T-cell (primary cell): ENCODE measurements at regions not wholly inside any gene's neighbourhood (a gene's known extent, or its start where the extent isn't known, plus 50 kb on each side); places are given as distances from the start of the nearest gene placed in this dataset.

Experiments
- ATAC-seq, 4 experiments: fragments of 200-7000 bp in 3 of 4; fragments of 150-1000 bp in 1 of 4; cut with Tn5 transposase; replicated peaks in 1 of 4; 1 replicate in 3 of 4; 2 replicates in 1 of 4; pipeline ENCODE4 v1.10.0; 2021; ENCODE audit warnings: moderate library complexity in 3 of 4, mild to moderate bottlenecking in 2 of 4, moderate number of reproducible peaks in 1 of 4
- CTCF ChIA-PET, 2 donors: fragments of 300-600 bp; sonication (Branson Sonifier 250); formaldehyde crosslinking; loops; one replicate each; lab custom pipeline; 2022; ENCODE audit warnings: antibody characterized with exemption in 2 of 2; lab: Charles Lee
- POLR2A ChIA-PET, 2 donors: fragments of 300-600 bp; sonication (Branson Sonifier 250); formaldehyde crosslinking; loops; one replicate each; lab custom pipeline; 2022; ENCODE audit warnings: antibody characterized with exemption in 2 of 2; lab: Charles Lee
- DNase-seq, 35 experiments: peaks; one replicate each; pipeline versions ENCODE4 v3.0.0 to v3.0.0-alpha.2; 2013 to 2023
- H3K27ac ChIP-seq: one replicate; pipeline ENCODE4 v1.5.1; 2013; ENCODE audit warnings: low read length
- H3K27me3 ChIP-seq, 2 experiments: replicated peaks in 1 of 2; 1 replicate in 1 of 2; 2 replicates in 1 of 2; pipeline versions ENCODE4 v1.6.1 to v1.7.0; 2013; ENCODE audit warnings: low read length in 1 of 2, mixed read lengths in 1 of 2; ENCODE audit not compliant: control insufficient read depth in 2 of 2, insufficient read depth in 2 of 2; ENCODE audit errors: extremely low read depth in 1 of 2
- H3K36me3 ChIP-seq, 2 donors: 1 replicate in 1 of 2; 2 replicates in 1 of 2; pipeline versions ENCODE4 v1.6.1 to v1.7.0; 2013; ENCODE audit warnings: low read length in 1 of 2; ENCODE audit not compliant: control insufficient read depth in 2 of 2, insufficient read depth in 1 of 2; ENCODE audit errors: extremely low read depth in 1 of 2
- H3K4me1 ChIP-seq, 2 experiments: 1 replicate in 1 of 2; 2 replicates in 1 of 2; pipeline versions ENCODE4 v1.6.1 to v1.7.0; 2013; ENCODE audit warnings: low read length in 2 of 2, mixed read lengths in 1 of 2; ENCODE audit not compliant: insufficient read depth in 2 of 2, control insufficient read depth in 1 of 2; ENCODE audit errors: extremely low read depth in 1 of 2
- H3K4me3 ChIP-seq, 2 donors: 1 replicate in 1 of 2; 2 replicates in 1 of 2; pipeline versions ENCODE4 v1.5.1 to v1.7.0; 2013; ENCODE audit warnings: mild to moderate bottlenecking in 2 of 2, low read length in 1 of 2, moderate library complexity in 1 of 2; ENCODE audit not compliant: control insufficient read depth in 1 of 2; ENCODE audit errors: extremely low read depth in 1 of 2
- H3K9me3 ChIP-seq: 2 replicates; pipeline ENCODE4 v1.7.0; 2013
- H3K27ac Mint-ChIP-seq, 2 donors: one replicate each; pipeline ENCODE4 v1.8.0; 2020 to 2021; ENCODE audit warnings: mild to moderate bottlenecking in 2 of 2, mixed read lengths in 2 of 2
- H3K27me3 Mint-ChIP-seq, 2 donors: one replicate each; pipeline ENCODE4 v1.8.0; 2021 to 2022; ENCODE audit warnings: mixed read lengths in 2 of 2
- H3K36me3 Mint-ChIP-seq: one replicate; pipeline ENCODE4 v1.8.0; 2021; ENCODE audit warnings: mixed read lengths
- H3K4me1 Mint-ChIP-seq, 3 donors: one replicate each; pipeline ENCODE4 v1.8.0; 2020 to 2022; ENCODE audit warnings: mixed read lengths in 3 of 3, mild to moderate bottlenecking in 1 of 3
- H3K4me3 Mint-ChIP-seq, 3 donors: one replicate each; pipeline ENCODE4 v1.8.0; 2020 to 2022; ENCODE audit warnings: mild to moderate bottlenecking in 3 of 3, mixed read lengths in 3 of 3, moderate library complexity in 3 of 3
- H3K9me3 Mint-ChIP-seq, 3 donors: one replicate each; pipeline ENCODE4 v1.8.0; 2020 to 2022; ENCODE audit warnings: mixed read lengths in 3 of 3
- WGBS: methylation state at CpG from one replicate; pipeline ENCODE4 v1.1.5; 2013; ENCODE audit warnings: missing lambda C conversion rate; ENCODE audit not compliant: insufficient coverage; 5-methylcytosine and 5-hydroxymethylcytosine counted together

- Mint-ChIP-seq H3K9me3 (no peaks in the 10 kb centered on the region), H3K4me3 (no peak overlapping the region), H3K27ac (no peak overlapping the region), H3K27me3 (no peaks in the 10 kb centered on the region), H3K4me1 (peaks cover 40 to 44% (median 41%) of the 10 kb centered on the region in 3 donors), H3K36me3 (no peaks in the 10 kb centered on the region)
- H3K27me3 ChIP-seq = no peaks in the 10 kb centered on the region
- no peak overlapping the region for H3K4me3 ChIP-seq
- ATAC-seq = no peak
- H3K36me3 ChIP-seq = no peaks in the 10 kb centered on the region
- no peaks in the 10 kb centered on the region for H3K9me3 ChIP-seq
- DNase-seq = no peak
- ChIA-PET POLR2A (interaction anchor here in 1 of 2 donors (0.6 kb wide), 1 partner anchor 137 kb away, joined by 3 read pairs; no protein-coding TSS in a partner anchor), CTCF (no interaction called here)
- WGBS = 93% methylated on average over 3 of the region's 4 CpGs
- H3K4me1 ChIP-seq = peaks cover 32 to 42% of the 10 kb centered on the region in 2 experiments
- no peak overlapping the region for H3K27ac ChIP-seq
Measured at GRCh38 chr1:228935198-228935663, 200.0 kb downstream of the RHOU start.

- no peaks in the 10 kb centered on the region for H3K9me3 Mint-ChIP-seq
- DNase-seq (peak in 1 of 35 experiments; percentile 34), ATAC-seq (no peak)
- Histone ChIP-seq H3K27me3 (no peaks in the 10 kb centered on the region), H3K4me1 (peaks cover 32 to 42% of the 10 kb centered on the region in 2 experiments), H3K9me3 (no peaks in the 10 kb centered on the region), H3K27ac (no peak overlapping the region), H3K4me3 (no peak overlapping the region), H3K36me3 (no peaks in the 10 kb centered on the region)
- H3K27me3 Mint-ChIP-seq = no peaks in the 10 kb centered on the region
- ChIA-PET POLR2A (interaction anchor here in 1 of 2 donors (0.6 to 0.7 kb wide), 2 partner anchors 45 to 138 kb away, joined by 3 to 6 read pairs; no protein-coding TSS in a partner anchor), CTCF (no interaction called here)
- WGBS = 53% methylated on average over 7 of the region's 15 CpGs
- peak overlapping the region in 1 of 3 donors; percentile 60 for H3K4me3 Mint-ChIP-seq
- H3K36me3 Mint-ChIP-seq = no peaks in the 10 kb centered on the region
- H3K4me1 Mint-ChIP-seq = peaks cover 40 to 44% (median 41%) of the 10 kb centered on the region in 3 donors
- H3K27ac Mint-ChIP-seq = peak overlapping the region in 1 of 2 donors; percentile 25
Measured at GRCh38 chr1:228935855-228936727, 200.8 kb downstream of the RHOU start.

GRCh38 chr1:228936881-228937280 lies 201.6 kb downstream of the RHOU start:
- ATAC-seq (no peak), DNase-seq (no peak)
- H3K4me1 ChIP-seq = peaks cover 32 to 42% of the 10 kb centered on the region in 2 experiments
- 98% methylated on average over 4 of the region's 6 CpGs for whole genome bisulfite sequencing
- no peak overlapping the region for H3K27ac ChIP-seq
- Mint-ChIP-seq H3K27me3 (no peaks in the 10 kb centered on the region), H3K9me3 (no peaks in the 10 kb centered on the region), H3K4me3 (peak overlapping the region in 1 of 3 donors; percentile 60), H3K27ac (peak overlapping the region in 1 of 2 donors; percentile 28), H3K4me1 (peaks cover 40 to 44% (median 41%) of the 10 kb centered on the region in 3 donors), H3K36me3 (no peaks in the 10 kb centered on the region)
- H3K4me3 ChIP-seq = no peak overlapping the region
- ChIA-PET POLR2A (interaction anchor here in 1 of 2 donors (0.7 kb wide), 1 partner anchor 45 kb away, joined by 6 read pairs; no protein-coding TSS in a partner anchor), CTCF (no interaction called here)
- no peaks in the 10 kb centered on the region for H3K27me3 ChIP-seq
- H3K9me3 ChIP-seq = no peaks in the 10 kb centered on the region
- no peaks in the 10 kb centered on the region for H3K36me3 ChIP-seq

GRCh38 chr1:228937351-228937750 lies 202.1 kb downstream of the RHOU start:
- DNase-seq = no peak
- Mint-ChIP-seq H3K4me1 (peaks cover 40 to 44% (median 41%) of the 10 kb centered on the region in 3 donors), H3K4me3 (peak overlapping the region in 1 of 3 donors; percentile 60), H3K27ac (peak overlapping the region in 1 of 2 donors; percentile 91), H3K36me3 (no peaks in the 10 kb centered on the region), H3K9me3 (no peaks in the 10 kb centered on the region), H3K27me3 (no peaks in the 10 kb centered on the region)
- peaks cover 32 to 42% of the 10 kb centered on the region in 2 experiments for H3K4me1 ChIP-seq
- 98% methylated on average over 9 of the region's 12 CpGs for WGBS
- H3K27me3 ChIP-seq = no peaks in the 10 kb centered on the region
- no peaks in the 10 kb centered on the region for H3K36me3 ChIP-seq
- no peak overlapping the region for H3K4me3 ChIP-seq
- ChIA-PET POLR2A (no interaction called here), CTCF (no interaction called here)
- H3K27ac ChIP-seq = no peak overlapping the region
- no peak for ATAC-seq
- no peaks in the 10 kb centered on the region for H3K9me3 ChIP-seq

GRCh38 chr1:228937851-228938536 lies 202.7 kb downstream of the RHOU start:
- peak; percentile 11 to 38 (median 23) for ATAC-seq
- no peaks in the 10 kb centered on the region for H3K27me3 Mint-ChIP-seq
- H3K4me3 ChIP-seq = no peak overlapping the region
- ChIA-PET CTCF (no interaction called here), POLR2A (no interaction called here)
- no peaks in the 10 kb centered on the region for H3K9me3 ChIP-seq
- peak overlapping the region; percentile 39 for H3K27ac ChIP-seq
- H3K4me3 Mint-ChIP-seq = peak overlapping the region in 2 of 3 donors; percentile 28 to 60
- peaks cover 32 to 42% of the 10 kb centered on the region in 2 experiments for H3K4me1 ChIP-seq
- no peaks in the 10 kb centered on the region for H3K27me3 ChIP-seq
- peaks cover 40 to 44% (median 41%) of the 10 kb centered on the region in 3 donors for H3K4me1 Mint-ChIP-seq
- H3K36me3 Mint-ChIP-seq = no peaks in the 10 kb centered on the region
- H3K9me3 Mint-ChIP-seq = no peaks in the 10 kb centered on the region
- DNase-seq = peak in 1 of 35 experiments; percentile 6
- peak overlapping the region; percentile 57 to 91 for H3K27ac Mint-ChIP-seq
- H3K36me3 ChIP-seq = no peaks in the 10 kb centered on the region
- WGBS = 64% methylated on average over 9 of the region's 14 CpGs

GRCh38 chr1:228938537-228938901 lies 203.2 kb downstream of the RHOU start:
- Histone ChIP-seq H3K27me3 (no peaks in the 10 kb centered on the region), H3K4me3 (no peak overlapping the region), H3K9me3 (no peaks in the 10 kb centered on the region), H3K27ac (peak overlapping the region; percentile 39), H3K4me1 (peaks cover 32 to 42% of the 10 kb centered on the region in 2 experiments), H3K36me3 (no peaks in the 10 kb centered on the region)
- ChIA-PET POLR2A (no interaction called here), CTCF (no interaction called here)
- peak; percentile 91 to 98 (median 96) for ATAC-seq
- H3K36me3 Mint-ChIP-seq = no peaks in the 10 kb centered on the region
- no peaks in the 10 kb centered on the region for H3K27me3 Mint-ChIP-seq
- peak overlapping the region; percentile 57 to 91 for H3K27ac Mint-ChIP-seq
- DNase-seq = peak in 30 of 35 experiments; percentile 7 to 60 (median 30)
- H3K4me3 Mint-ChIP-seq = peak overlapping the region in 2 of 3 donors; percentile 28 to 60
- H3K9me3 Mint-ChIP-seq = no peaks in the 10 kb centered on the region
- 23% methylated on average over 8 of the region's 8 CpGs for WGBS
- H3K4me1 Mint-ChIP-seq = peaks cover 40 to 44% (median 41%) of the 10 kb centered on the region in 3 donors
